ENCODE measurements at regions not wholly inside any gene's neighbourhood (a gene's known extent, or its start where the extent isn't known, plus 50 kb on each side); places are given as distances from the start of the nearest gene placed in this dataset.
A peak's percentile ranks its signal among the peaks of the same experiment; 100 is the strongest.
"Not testable (repeated sequence)": the region's sequence is repeated elsewhere in the genome, so short reads cannot be mapped to it uniquely, and the experiment has no call there.

- Histone ChIP-seq H3K27ac (ENCODE audit: low read depth, low read length) (no peak overlapping the region), H3K4me1 (ENCODE audit: control insufficient read depth, insufficient read depth, low read length, unreplicated experiment) (no peaks in the 10 kb centered on the region), H3K4me3 (ENCODE audit: low read depth, low read length) (no peak overlapping the region)
Measured at GRCh38 chrX:905848-906566, 275.4 kb downstream of the SHOX start.

GRCh38 chrX:903116-903515 is 272.5 kb downstream of the SHOX start:
- Histone ChIP-seq H3K79me2 (ENCODE audit: control insufficient read depth, insufficient read depth, low read length, unreplicated experiment) (no peaks in the 10 kb centered on the region), H3K36me3 (ENCODE audit: insufficient read depth, low read length) (no peaks in the 10 kb centered on the region), H3K4me3 (ENCODE audit: low read depth, low read length) (no peak overlapping the region), H3K27ac (ENCODE audit: low read depth, low read length) (no peak overlapping the region), H3K4me1 (ENCODE audit: control insufficient read depth, insufficient read depth, low read length, unreplicated experiment) (no peaks in the 10 kb centered on the region), H3K27me3 (ENCODE audit: insufficient read depth, low read length) (no peaks in the 10 kb centered on the region), H2AFZ (ENCODE audit: low read length, unreplicated experiment) (no peak overlapping the region)

More at GRCh38 chrX:905848-906566, 275.4 kb downstream of the SHOX start:
- Histone ChIP-seq H3K79me2 (ENCODE audit: control insufficient read depth, insufficient read depth, low read length, unreplicated experiment) (no peaks in the 10 kb centered on the region), H3K27me3 (ENCODE audit: insufficient read depth, low read length) (no peaks in the 10 kb centered on the region), H3K36me3 (ENCODE audit: insufficient read depth, low read length) (no peaks in the 10 kb centered on the region), H2AFZ (ENCODE audit: low read length, unreplicated experiment) (no peak overlapping the region)

- H3K4me3 ChIP-seq (ENCODE audit: low read depth, low read length) = no peak overlapping the region
- H3K36me3 ChIP-seq (ENCODE audit: insufficient read depth, low read length) = no peaks in the 10 kb centered on the region
- no peak overlapping the region for H2AFZ ChIP-seq (ENCODE audit: low read length, unreplicated experiment)
- H3K27me3 ChIP-seq (ENCODE audit: insufficient read depth, low read length) = no peaks in the 10 kb centered on the region
- no peaks in the 10 kb centered on the region for H3K4me1 ChIP-seq (ENCODE audit: control insufficient read depth, insufficient read depth, low read length, unreplicated experiment)
- no peaks in the 10 kb centered on the region for H3K79me2 ChIP-seq (ENCODE audit: control insufficient read depth, insufficient read depth, low read length, unreplicated experiment)
- H3K27ac ChIP-seq (ENCODE audit: low read depth, low read length) = no peak overlapping the region
Measured at GRCh38 chrX:896256-896655, 265.7 kb downstream of the SHOX start.

GRCh38 chrX:889966-890651 is 259.5 kb downstream of the SHOX start:
- no peak overlapping the region for H3K27ac ChIP-seq (ENCODE audit: low read depth, low read length)
- no peak overlapping the region for H3K4me3 ChIP-seq (ENCODE audit: low read depth, low read length)
- H2AFZ ChIP-seq (ENCODE audit: low read length, unreplicated experiment) = no peak overlapping the region
- H3K27me3 ChIP-seq (ENCODE audit: insufficient read depth, low read length) = no peaks in the 10 kb centered on the region
- H3K36me3 ChIP-seq (ENCODE audit: insufficient read depth, low read length) = no peaks in the 10 kb centered on the region
- no peaks in the 10 kb centered on the region for H3K79me2 ChIP-seq (ENCODE audit: control insufficient read depth, insufficient read depth, low read length, unreplicated experiment)
- no peaks in the 10 kb centered on the region for H3K4me1 ChIP-seq (ENCODE audit: control insufficient read depth, insufficient read depth, low read length, unreplicated experiment)

- H3K4me1 ChIP-seq (ENCODE audit: control insufficient read depth, insufficient read depth, low read length, unreplicated experiment); H3K27me3 ChIP-seq (ENCODE audit: insufficient read depth, low read length); H3K79me2 ChIP-seq (ENCODE audit: control insufficient read depth, insufficient read depth, low read length, unreplicated experiment); H3K4me3 ChIP-seq (ENCODE audit: low read depth, low read length); H3K27ac ChIP-seq (ENCODE audit: low read depth, low read length); H3K36me3 ChIP-seq (ENCODE audit: insufficient read depth, low read length); H2AFZ ChIP-seq (ENCODE audit: low read length, unreplicated experiment): not testable (repeated sequence)
Measured at GRCh38 chrX:887724-888123, 257.1 kb downstream of the SHOX start.

- no peaks in the 10 kb centered on the region for H3K36me3 ChIP-seq (ENCODE audit: insufficient read depth, low read length)
- no peaks in the 10 kb centered on the region for H3K27me3 ChIP-seq (ENCODE audit: insufficient read depth, low read length)
- H2AFZ ChIP-seq (ENCODE audit: low read length, unreplicated experiment) = no peak overlapping the region
- no peak overlapping the region for H3K4me3 ChIP-seq (ENCODE audit: low read depth, low read length)
- H3K4me1 ChIP-seq (ENCODE audit: control insufficient read depth, insufficient read depth, low read length, unreplicated experiment) = no peaks in the 10 kb centered on the region
- no peak overlapping the region for H3K27ac ChIP-seq (ENCODE audit: low read depth, low read length)
- no peaks in the 10 kb centered on the region for H3K79me2 ChIP-seq (ENCODE audit: control insufficient read depth, insufficient read depth, low read length, unreplicated experiment)
Measured at GRCh38 chrX:883588-883987, 253.0 kb downstream of the SHOX start.

GRCh38 chrX:879756-880698 is 249.4 kb downstream of the SHOX start:
- not testable (repeated sequence) for H2AFZ ChIP-seq (ENCODE audit: low read length, unreplicated experiment); H3K79me2 ChIP-seq (ENCODE audit: control insufficient read depth, insufficient read depth, low read length, unreplicated experiment); H3K27ac ChIP-seq (ENCODE audit: low read depth, low read length); H3K4me3 ChIP-seq (ENCODE audit: low read depth, low read length); H3K36me3 ChIP-seq (ENCODE audit: insufficient read depth, low read length); H3K27me3 ChIP-seq (ENCODE audit: insufficient read depth, low read length); H3K4me1 ChIP-seq (ENCODE audit: control insufficient read depth, insufficient read depth, low read length, unreplicated experiment)

GRCh38 chrX:874061-874460 is 243.5 kb downstream of the SHOX start:
- H3K36me3 ChIP-seq (ENCODE audit: insufficient read depth, low read length) = no peaks in the 10 kb centered on the region
- no peaks in the 10 kb centered on the region for H3K79me2 ChIP-seq (ENCODE audit: control insufficient read depth, insufficient read depth, low read length, unreplicated experiment)
- no peak overlapping the region for H3K27ac ChIP-seq (ENCODE audit: low read depth, low read length)
- peak overlapping the region; percentile 25 for H2AFZ ChIP-seq (ENCODE audit: low read length, unreplicated experiment)
- no peaks in the 10 kb centered on the region for H3K27me3 ChIP-seq (ENCODE audit: insufficient read depth, low read length)
- H3K4me1 ChIP-seq (ENCODE audit: control insufficient read depth, insufficient read depth, low read length, unreplicated experiment) = no peaks in the 10 kb centered on the region
- peak overlapping the region; percentile 16; the same call in 1 of the 2 replicates for H3K4me3 ChIP-seq (ENCODE audit: low read depth, low read length)

- H3K4me1 ChIP-seq (ENCODE audit: control insufficient read depth, insufficient read depth, low read length, unreplicated experiment) = no peaks in the 10 kb centered on the region
- H3K27ac ChIP-seq (ENCODE audit: low read depth, low read length) = no peak overlapping the region
- no peaks in the 10 kb centered on the region for H3K79me2 ChIP-seq (ENCODE audit: control insufficient read depth, insufficient read depth, low read length, unreplicated experiment)
- no peak overlapping the region for H2AFZ ChIP-seq (ENCODE audit: low read length, unreplicated experiment)
- no peaks in the 10 kb centered on the region for H3K36me3 ChIP-seq (ENCODE audit: insufficient read depth, low read length)
- peaks cover 9% of the 10 kb centered on the region; the same call in 1 of the 2 replicates for H3K27me3 ChIP-seq (ENCODE audit: insufficient read depth, low read length)
- H3K4me3 ChIP-seq (ENCODE audit: low read depth, low read length) = no peak overlapping the region
Measured at GRCh38 chrX:873016-873415, 242.4 kb downstream of the SHOX start.

- H3K4me1 ChIP-seq (ENCODE audit: control insufficient read depth, insufficient read depth, low read length, unreplicated experiment) = no peaks in the 10 kb centered on the region
- H3K27me3 ChIP-seq (ENCODE audit: insufficient read depth, low read length) = peaks cover 17% of the 10 kb centered on the region; the same call in 1 of the 2 replicates
- H2AFZ ChIP-seq (ENCODE audit: low read length, unreplicated experiment) = no peak overlapping the region
- no peaks in the 10 kb centered on the region for H3K36me3 ChIP-seq (ENCODE audit: insufficient read depth, low read length)
- no peak overlapping the region for H3K4me3 ChIP-seq (ENCODE audit: low read depth, low read length)
- no peak overlapping the region for H3K27ac ChIP-seq (ENCODE audit: low read depth, low read length)
- H3K79me2 ChIP-seq (ENCODE audit: control insufficient read depth, insufficient read depth, low read length, unreplicated experiment) = no peaks in the 10 kb centered on the region
Measured at GRCh38 chrX:872090-872489, 241.5 kb downstream of the SHOX start.

All from ACC112 (cell line).